HEK293 (cell line): ENCODE measurements at regions not wholly inside any gene's neighbourhood (a gene's known extent, or its start where the extent isn't known, plus 50 kb on each side); places are given as distances from the start of the nearest gene placed in this dataset.

Experiments used
- CTCF ChIA-PET: fragments of 350-600 bp; formaldehyde crosslinking; extraction: SDS; loops from one replicate; lab custom pipeline; 2021; ENCODE audit warnings: antibody characterized with exemption; lab: Yijun Ruan, JAX
- POLR2A ChIA-PET: fragments of 300-600 bp; formaldehyde crosslinking; extraction: SDS; loops from one replicate; lab custom pipeline; 2020; ENCODE audit warnings: antibody characterized with exemption, inconsistent platforms; lab: Yijun Ruan, JAX
- H3K27ac ChIP-seq: fragments of 200-500 bp; sonication (Bioruptor generic); 2 replicates; pipeline ENCODE4 v1.5.1; 2014; ENCODE audit warnings: low read depth, low read length, control low read depth, inconsistent platforms; ENCODE audit errors: extremely low read depth
- H3K36me3 ChIP-seq, 2 experiments: fragments of 200-500 bp in 1 of 2; sonication (Bioruptor generic) in 1 of 2; 1 replicate in 1 of 2; 2 replicates in 1 of 2; pipeline ENCODE4 v1.5.1; 2014 to 2017; ENCODE audit warnings: inconsistent platforms in 2 of 2, low read length in 2 of 2; ENCODE audit not compliant: control insufficient read depth in 2 of 2, insufficient read depth in 1 of 2
- H3K4me1 ChIP-seq: fragments of 200-500 bp; sonication (Bioruptor generic); 2 replicates; pipeline ENCODE4 v1.5.1; 2014; ENCODE audit warnings: mild to moderate bottlenecking, low read length, inconsistent platforms; ENCODE audit not compliant: control insufficient read depth, insufficient read depth
- H3K4me3 ChIP-seq: 2 replicates; pipeline ENCODE4 v1.5.1; 2011; ENCODE audit warnings: low read depth, mild to moderate bottlenecking, control low read depth, low read length, moderate library complexity
- H3K9me3 ChIP-seq: fragments of 200-500 bp; sonication (Bioruptor generic); 2 replicates; pipeline ENCODE4 v1.5.1; 2014; ENCODE audit warnings: low read depth, low read length, inconsistent platforms; ENCODE audit not compliant: control insufficient read depth, insufficient read depth
- GFI1B ChIP-seq: fragments of 450-650 bp; formaldehyde crosslinking; IDR thresholded peaks from 2 replicates; pipeline ENCODE4 v1.5.1; 2016; ENCODE audit warnings: missing biosample characterization, missing genetic modification characterization
- GLIS2 ChIP-seq: fragments of 450-650 bp; formaldehyde crosslinking; IDR thresholded peaks from 2 replicates; pipeline ENCODE4 v1.5.1; 2016; ENCODE audit warnings: missing biosample characterization, missing genetic modification characterization
- HOXC10 ChIP-seq: sonication (generic); formaldehyde crosslinking; IDR thresholded peaks from 2 replicates; pipeline ENCODE4 v1.8.1; 2023; ENCODE audit warnings: mild to moderate bottlenecking, missing genetic modification reagents
- KLF1 ChIP-seq: fragments of 450-650 bp; formaldehyde crosslinking; IDR thresholded peaks from 2 replicates; pipeline ENCODE4 v1.5.1; 2016; ENCODE audit warnings: missing biosample characterization, missing genetic modification characterization
- KLF7 ChIP-seq: fragments of 450-650 bp; formaldehyde crosslinking; IDR thresholded peaks from 2 replicates; pipeline ENCODE4 v1.5.1; 2016; ENCODE audit warnings: missing biosample characterization, missing genetic modification characterization, borderline replicate concordance
- TCF7L2 ChIP-seq: IDR thresholded peaks from 2 replicates; pipeline ENCODE4 v1.6.1; 2011; ENCODE audit warnings: low read depth, mild to moderate bottlenecking, inconsistent platforms, low read length, moderate library complexity, borderline replicate concordance
- ZBTB1 ChIP-seq: fragments of 450-650 bp; formaldehyde crosslinking; IDR thresholded peaks from 2 replicates; pipeline ENCODE4 v1.5.1; 2016; ENCODE audit warnings: missing biosample characterization, missing genetic modification characterization
- ZBTB21 ChIP-seq: fragments of 450-650 bp; formaldehyde crosslinking; IDR thresholded peaks from 2 replicates; pipeline ENCODE4 v1.5.1; 2017; ENCODE audit warnings: missing biosample characterization, missing genetic modification characterization
- ZFP3 ChIP-seq: fragments of 450-650 bp; formaldehyde crosslinking; IDR thresholded peaks from 2 replicates; pipeline ENCODE4 v1.5.1; 2016; ENCODE audit warnings: low read depth, missing biosample characterization, missing genetic modification characterization
- ZNF10 ChIP-seq: fragments of 450-650 bp; formaldehyde crosslinking; IDR thresholded peaks from 2 replicates; pipeline ENCODE4 v1.5.1; 2017; ENCODE audit warnings: missing biosample characterization, missing genetic modification characterization
- ZNF155 ChIP-seq: fragments of 450-650 bp; formaldehyde crosslinking; IDR thresholded peaks from 2 replicates; pipeline ENCODE4 v1.5.1; 2016; ENCODE audit warnings: missing biosample characterization, missing genetic modification characterization
- ZNF211 ChIP-seq: fragments of 450-650 bp; formaldehyde crosslinking; IDR thresholded peaks from 2 replicates; pipeline ENCODE4 v1.5.1; 2016; ENCODE audit warnings: low read depth, missing biosample characterization, missing genetic modification characterization
- ZNF239 ChIP-seq: fragments of 450-650 bp; formaldehyde crosslinking; IDR thresholded peaks from 2 replicates; pipeline ENCODE4 v1.5.1; 2016; ENCODE audit warnings: missing biosample characterization, missing genetic modification characterization
- ZNF266 ChIP-seq: fragments of 450-650 bp; formaldehyde crosslinking; IDR thresholded peaks from 2 replicates; pipeline ENCODE4 v1.5.1; 2016; ENCODE audit warnings: missing biosample characterization, missing genetic modification characterization, low read depth
- ZNF274 ChIP-seq, 2 experiments: fragments of 200-500 bp in 1 of 2; fragments of 450-650 bp in 1 of 2; sonication (Bioruptor generic) in 1 of 2; formaldehyde crosslinking in 1 of 2; IDR thresholded peaks; 2 replicates each; pipeline versions ENCODE4 v1.5.1 to v1.6.1; 2014 to 2016; ENCODE audit warnings: borderline replicate concordance in 1 of 2, inconsistent platforms in 1 of 2, low read length in 1 of 2, missing biosample characterization in 1 of 2, missing genetic modification characterization in 1 of 2
- ZNF335 ChIP-seq: fragments of 450-650 bp; formaldehyde crosslinking; conservative IDR thresholded peaks from 2 replicates; pipeline ENCODE4 v1.5.1; 2016; ENCODE audit warnings: missing biosample characterization, missing genetic modification characterization
- ZNF394 ChIP-seq: fragments of 450-650 bp; formaldehyde crosslinking; IDR thresholded peaks from 2 replicates; pipeline ENCODE4 v1.5.1; 2016; ENCODE audit warnings: missing biosample characterization, missing genetic modification characterization, mild to moderate bottlenecking, moderate library complexity, borderline replicate concordance
- ZNF423 ChIP-seq: fragments of 450-650 bp; formaldehyde crosslinking; IDR thresholded peaks from 2 replicates; pipeline ENCODE4 v1.5.1; 2016; ENCODE audit warnings: missing biosample characterization, missing genetic modification characterization
- ZNF48 ChIP-seq: fragments of 450-650 bp; formaldehyde crosslinking; IDR thresholded peaks from 2 replicates; pipeline ENCODE4 v1.5.1; 2016; ENCODE audit warnings: missing biosample characterization, missing genetic modification characterization
- ZNF514 ChIP-seq: fragments of 450-650 bp; formaldehyde crosslinking; IDR thresholded peaks from 2 replicates; pipeline ENCODE4 v1.5.1; 2016; ENCODE audit warnings: missing biosample characterization, missing genetic modification characterization
- ZNF530 ChIP-seq: fragments of 450-650 bp; formaldehyde crosslinking; IDR thresholded peaks from 2 replicates; pipeline ENCODE4 v1.5.1; 2016; ENCODE audit warnings: low read depth, missing biosample characterization, missing genetic modification characterization
- ZNF621 ChIP-seq: fragments of 450-650 bp; formaldehyde crosslinking; IDR thresholded peaks from 2 replicates; pipeline ENCODE4 v1.5.1; 2017; ENCODE audit warnings: missing biosample characterization, missing genetic modification characterization
- ZNF624 ChIP-seq: fragments of 450-650 bp; formaldehyde crosslinking; IDR thresholded peaks from 2 replicates; pipeline ENCODE4 v1.5.1; 2017; ENCODE audit warnings: missing biosample characterization, missing genetic modification characterization
- ZNF658 ChIP-seq: fragments of 450-650 bp; formaldehyde crosslinking; IDR thresholded peaks from 2 replicates; pipeline ENCODE4; 2016; ENCODE audit warnings: missing biosample characterization, missing genetic modification characterization
- ZNF792 ChIP-seq: fragments of 450-650 bp; formaldehyde crosslinking; IDR thresholded peaks from 2 replicates; pipeline ENCODE4 v1.5.1; 2016; ENCODE audit warnings: missing biosample characterization, missing genetic modification characterization
- ZNF830 ChIP-seq: fragments of 450-650 bp; IDR thresholded peaks from 2 replicates; pipeline ENCODE4 v1.5.0; 2018; ENCODE audit warnings: missing biosample characterization, missing genetic modification characterization, low read depth, mild to moderate bottlenecking, moderate library complexity
- ZSCAN30 ChIP-seq: fragments of 450-650 bp; IDR thresholded peaks from 2 replicates; pipeline ENCODE4 v1.5.1; 2018; ENCODE audit warnings: missing biosample characterization, mild to moderate bottlenecking, missing genetic modification characterization, moderate library complexity
- TF ChIP-seq, protein P1 (sequence below): fragments of 450-650 bp; formaldehyde crosslinking; IDR thresholded peaks from 2 replicates; pipeline ENCODE4 v1.5.1; 2016; ENCODE audit warnings: missing biosample characterization, missing genetic modification characterization
- TF ChIP-seq, protein P2 (sequence below): fragments of 450-650 bp; IDR thresholded peaks from 2 replicates; pipeline ENCODE4 v1.5.1; 2018; ENCODE audit warnings: missing biosample characterization, mild to moderate bottlenecking, missing genetic modification characterization
- TF ChIP-seq, protein P3 (sequence below): fragments of 450-650 bp; formaldehyde crosslinking; IDR thresholded peaks from 2 replicates; pipeline ENCODE4 v1.5.1; 2016; ENCODE audit warnings: missing biosample characterization, missing genetic modification characterization

DNA sequence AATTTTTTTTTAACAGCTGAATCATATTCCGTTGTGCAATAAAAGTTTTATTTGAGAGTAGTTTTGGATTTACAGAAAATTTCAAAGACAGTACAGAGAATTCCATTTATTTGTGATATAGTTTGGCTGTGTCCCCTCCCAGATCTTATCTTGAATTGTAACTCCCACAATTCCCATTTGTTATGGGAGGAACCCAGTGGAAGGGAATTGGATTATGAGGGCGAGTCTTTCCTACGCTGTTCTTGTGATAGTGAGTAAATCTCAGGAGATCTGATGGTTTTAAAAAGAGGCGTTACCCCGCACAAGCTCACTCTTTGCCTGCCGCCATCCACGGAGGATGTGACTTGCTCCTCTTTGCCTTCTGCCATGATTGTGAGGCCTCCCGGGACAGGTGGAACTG, 228.0 kb upstream of the MAGI2 start:
- CTCF ChIA-PET = interaction anchor here (1.1 kb wide), 1 partner anchor 411 kb away, joined by 3 read pairs; no protein-coding TSS in a partner anchor
- TF ChIP-seq ZNF10 (no peak), ZNF239 (tag by site-specific recombination) (no peak)
- TF ChIP-seq, protein P1, sequence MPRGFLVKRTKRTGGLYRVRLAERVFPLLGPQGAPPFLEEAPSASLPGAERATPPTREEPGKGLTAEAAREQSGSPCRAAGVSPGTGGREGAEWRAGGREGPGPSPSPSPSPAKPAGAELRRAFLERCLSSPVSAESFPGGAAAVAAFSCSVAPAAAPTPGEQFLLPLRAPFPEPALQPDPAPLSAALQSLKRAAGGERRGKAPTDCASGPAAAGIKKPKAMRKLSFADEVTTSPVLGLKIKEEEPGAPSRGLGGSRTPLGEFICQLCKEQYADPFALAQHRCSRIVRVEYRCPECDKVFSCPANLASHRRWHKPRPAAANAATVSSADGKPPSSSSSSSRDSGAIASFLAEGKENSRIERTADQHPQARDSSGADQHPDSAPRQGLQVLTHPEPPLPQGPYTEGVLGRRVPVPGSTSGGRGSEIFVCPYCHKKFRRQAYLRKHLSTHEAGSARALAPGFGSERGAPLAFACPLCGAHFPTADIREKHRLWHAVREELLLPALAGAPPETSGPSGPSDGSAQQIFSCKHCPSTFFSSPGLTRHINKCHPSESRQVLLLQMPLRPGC = no peak
- Histone ChIP-seq H3K27ac (no peak overlapping the region), H3K36me3 (no peaks in the 10 kb centered on the region), H3K4me1 (no peaks in the 10 kb centered on the region), H3K9me3 (no peaks in the 10 kb centered on the region), H3K4me3 (no peak overlapping the region)
- POLR2A ChIA-PET = no interaction called here

DNA sequence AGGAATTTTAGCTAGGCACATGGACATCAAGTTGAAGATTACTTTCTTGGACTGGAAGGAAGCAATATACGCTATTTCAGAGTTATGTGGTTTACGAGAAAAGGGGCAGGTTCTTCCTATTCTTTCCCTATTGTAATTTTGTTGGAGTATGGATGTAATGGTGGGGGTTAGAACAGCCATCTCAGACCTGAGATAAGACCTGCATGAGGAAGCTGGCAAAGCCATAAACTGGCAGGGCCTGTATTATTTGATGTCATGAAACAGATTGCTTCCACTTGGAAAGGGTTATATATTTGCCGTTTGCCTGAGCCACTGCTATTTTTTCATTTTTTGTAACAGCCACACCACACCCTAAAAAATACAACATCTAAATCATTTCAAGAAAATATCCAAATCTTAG, 220.5 kb upstream of the MAGI2 start:
- Histone ChIP-seq H3K36me3 (no peaks in the 10 kb centered on the region), H3K4me3 (no peak overlapping the region), H3K4me1 (no peaks in the 10 kb centered on the region), H3K27ac (no peak overlapping the region), H3K9me3 (no peaks in the 10 kb centered on the region)
- POLR2A ChIA-PET = no interaction called here
- CTCF ChIA-PET = interaction anchor here (1.3 kb wide), 1 partner anchor 9 kb away, joined by 3 read pairs; no protein-coding TSS in a partner anchor
- TF ChIP-seq GLIS2 (tag by site-specific recombination) (no peak), ZNF514 (no peak), KLF7 (tag by site-specific recombination) (no peak), TCF7L2 (no peak), ZNF621 (no peak), ZNF423 (no peak), ZNF335 (no peak), ZNF48 (tag by site-specific recombination) (no peak), GFI1B (tag by site-specific recombination) (no peak), ZNF274 (IDR thresholded peaks at IDR 0.05; ENCODE audit: low read length) (no peak), ZNF274 (tag by site-specific recombination; IDR thresholded peaks at IDR 0.05; ENCODE audit: borderline replicate concordance) (no peak), ZNF530 (tag by site-specific recombination) (no peak), ZBTB21 (no peak), ZNF266 (no peak), ZNF624 (tag by site-specific recombination) (no peak), ZNF394 (no peak), ZNF155 (tag by site-specific recombination) (no peak), ZNF658 (no peak), HOXC10 (CRISPR knock-in tag) (no peak), KLF1 (tag by site-specific recombination) (no peak)

DNA sequence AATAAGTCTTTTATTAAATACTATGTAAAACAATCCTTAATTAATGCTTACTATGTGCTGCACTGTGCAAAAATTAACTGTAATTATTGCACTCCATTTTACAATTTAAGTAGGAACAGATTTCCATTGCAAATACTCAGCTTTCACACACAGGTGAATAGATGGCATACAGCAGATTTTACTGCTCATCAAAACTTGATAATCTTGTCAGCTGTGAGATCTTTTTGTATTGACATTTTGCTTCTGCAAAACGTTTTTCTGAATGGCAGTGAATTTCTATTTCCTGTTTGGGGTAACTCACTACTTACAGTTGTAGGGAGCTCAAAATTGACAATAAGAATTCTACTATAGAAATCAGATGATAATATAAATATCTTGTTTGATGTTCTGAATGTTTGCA, 220.0 kb upstream of the MAGI2 start:
- Histone ChIP-seq H3K4me3 (no peak overlapping the region), H3K4me1 (no peaks in the 10 kb centered on the region), H3K9me3 (no peaks in the 10 kb centered on the region), H3K27ac (no peak overlapping the region), H3K36me3 (no peaks in the 10 kb centered on the region)
- ChIA-PET POLR2A (no interaction called here), CTCF (interaction anchor here (1.3 kb wide), 1 partner anchor 9 kb away, joined by 3 read pairs; no protein-coding TSS in a partner anchor)
- no peak for TF ChIP-seq ZNF211 (tag by site-specific recombination)
- TF ChIP-seq GFI1B (tag by site-specific recombination) = no peak
- no peak for TF ChIP-seq ZNF792 (tag by site-specific recombination)
- TF ChIP-seq ZBTB1 = no peak
- TF ChIP-seq ZFP3 (tag by site-specific recombination) = no peak
- TF ChIP-seq, protein P2, sequence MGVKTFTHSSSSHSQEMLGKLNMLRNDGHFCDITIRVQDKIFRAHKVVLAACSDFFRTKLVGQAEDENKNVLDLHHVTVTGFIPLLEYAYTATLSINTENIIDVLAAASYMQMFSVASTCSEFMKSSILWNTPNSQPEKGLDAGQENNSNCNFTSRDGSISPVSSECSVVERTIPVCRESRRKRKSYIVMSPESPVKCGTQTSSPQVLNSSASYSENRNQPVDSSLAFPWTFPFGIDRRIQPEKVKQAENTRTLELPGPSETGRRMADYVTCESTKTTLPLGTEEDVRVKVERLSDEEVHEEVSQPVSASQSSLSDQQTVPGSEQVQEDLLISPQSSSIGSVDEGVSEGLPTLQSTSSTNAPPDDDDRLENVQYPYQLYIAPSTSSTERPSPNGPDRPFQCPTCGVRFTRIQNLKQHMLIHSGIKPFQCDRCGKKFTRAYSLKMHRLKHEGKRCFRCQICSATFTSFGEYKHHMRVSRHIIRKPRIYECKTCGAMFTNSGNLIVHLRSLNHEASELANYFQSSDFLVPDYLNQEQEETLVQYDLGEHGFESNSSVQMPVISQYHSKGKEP = no peak
- TF ChIP-seq, protein P3, sequence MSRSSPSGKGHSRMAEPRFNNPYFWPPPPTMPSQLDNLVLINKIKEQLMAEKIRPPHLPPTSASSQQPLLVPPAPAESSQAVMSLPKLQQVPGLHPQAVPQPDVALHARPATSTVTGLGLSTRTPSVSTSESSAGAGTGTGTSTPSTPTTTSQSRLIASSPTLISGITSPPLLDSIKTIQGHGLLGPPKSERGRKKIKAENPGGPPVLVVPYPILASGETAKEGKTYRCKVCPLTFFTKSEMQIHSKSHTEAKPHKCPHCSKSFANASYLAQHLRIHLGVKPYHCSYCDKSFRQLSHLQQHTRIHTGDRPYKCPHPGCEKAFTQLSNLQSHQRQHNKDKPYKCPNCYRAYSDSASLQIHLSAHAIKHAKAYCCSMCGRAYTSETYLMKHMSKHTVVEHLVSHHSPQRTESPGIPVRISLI (tag by site-specific recombination) = no peak
- TF ChIP-seq ZSCAN30 (tag by site-specific recombination) = no peak
- no peak for TF ChIP-seq ZNF830 (tag by site-specific recombination)
